Stomach smooth muscle (tissue), 2 donors: ENCODE measurements at regions not wholly inside any gene's neighbourhood (a gene's known extent, or its start where the extent isn't known, plus 50 kb on each side); places are given as distances from the start of the nearest gene placed in this dataset.

Source experiments
- H3K27ac ChIP-seq: one replicate; pipeline ENCODE4 v1.7.0; 2013; ENCODE audit warnings: mild to moderate bottlenecking, low read length, inconsistent platforms
- H3K27me3 ChIP-seq, 2 donors: one replicate each; pipeline ENCODE4 v1.7.0; 2013; ENCODE audit warnings: low read length in 2 of 2; ENCODE audit not compliant: insufficient read depth in 2 of 2, control insufficient read depth in 1 of 2
- H3K36me3 ChIP-seq, 2 donors: one replicate each; pipeline ENCODE4 v1.7.0; 2013; ENCODE audit warnings: low read length in 2 of 2; ENCODE audit not compliant: control insufficient read depth in 2 of 2, insufficient read depth in 2 of 2
- H3K4me1 ChIP-seq: one replicate; pipeline ENCODE4 v1.7.0; 2013; ENCODE audit warnings: low read length; ENCODE audit not compliant: control insufficient read depth, insufficient read depth
- H3K4me3 ChIP-seq, 2 donors: one replicate each; pipeline ENCODE4 v1.7.0; 2013; ENCODE audit warnings: low read length in 2 of 2
- H3K9ac ChIP-seq, 2 donors: one replicate each; pipeline ENCODE4 v1.7.0; 2013; ENCODE audit warnings: low read length in 2 of 2, mild to moderate bottlenecking in 1 of 2
- H3K9me3 ChIP-seq, 2 donors: one replicate each; pipeline ENCODE4 v1.7.0; 2013; ENCODE audit warnings: low read length in 2 of 2; ENCODE audit not compliant: control insufficient read depth in 2 of 2
- donor health status: healthy.
- donor health status: Pancreatic carcinoma.

DNA sequence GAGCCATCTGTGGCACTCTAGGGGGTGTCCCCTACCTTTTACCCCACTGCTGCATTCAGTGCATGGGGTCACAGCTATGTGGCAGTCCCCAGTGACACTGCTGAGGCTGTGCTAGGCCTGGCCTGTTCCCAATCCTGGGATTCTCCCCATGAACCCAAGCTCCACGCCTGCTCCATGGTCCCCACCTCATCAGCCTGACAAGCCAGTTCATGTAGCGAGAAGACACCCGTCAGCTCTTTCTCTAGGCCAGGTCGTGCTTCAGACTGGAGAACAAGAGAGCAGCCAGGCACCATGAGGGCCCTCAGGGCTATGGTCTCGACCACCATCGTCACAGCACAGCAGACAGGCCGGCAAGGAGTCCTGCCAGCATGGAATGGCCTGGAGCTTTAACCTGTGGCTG lies 72.8 kb upstream of the PRR20G start:
- Histone ChIP-seq H3K36me3 (no peaks in the 10 kb centered on the region), H3K9ac (no peak overlapping the region), H3K27me3 (peaks cover 0 to 16% of the 10 kb centered on the region in 2 donors), H3K27ac (no peak overlapping the region), H3K4me3 (no peak overlapping the region), H3K9me3 (peaks cover 0 to 6% of the 10 kb centered on the region in 2 donors), H3K4me1 (no peaks in the 10 kb centered on the region)

DNA sequence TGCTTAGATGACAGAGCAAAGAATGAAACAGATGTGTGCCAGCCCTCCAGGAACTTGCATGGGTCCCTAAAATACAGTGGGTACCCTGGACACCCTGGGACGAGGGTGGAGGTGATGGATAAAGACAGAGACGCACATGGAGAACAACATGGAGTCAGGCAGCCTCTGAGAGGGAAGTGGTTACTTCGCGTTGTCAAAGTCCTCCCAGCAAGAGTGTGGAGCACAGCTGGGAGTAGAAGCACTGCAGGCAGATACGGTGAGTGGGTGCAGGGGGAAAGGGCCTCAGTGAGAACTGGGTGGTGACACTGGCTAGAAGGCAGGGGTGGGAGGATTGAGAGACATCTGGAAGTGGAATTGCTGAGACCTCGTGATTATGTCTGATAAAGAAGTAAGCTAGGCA lies 70.8 kb upstream of the PRR20G start:
- peaks cover 0 to 8% of the 10 kb centered on the region in 2 donors for H3K27me3 ChIP-seq
- H3K4me1 ChIP-seq, result no peaks in the 10 kb centered on the region
- no peak overlapping the region for H3K27ac ChIP-seq
- H3K4me3 ChIP-seq, result no peak overlapping the region
- no peaks in the 10 kb centered on the region for H3K36me3 ChIP-seq
- no peak overlapping the region for H3K9ac ChIP-seq
- H3K9me3 ChIP-seq, result peaks cover 0 to 6% of the 10 kb centered on the region in 2 donors

DNA sequence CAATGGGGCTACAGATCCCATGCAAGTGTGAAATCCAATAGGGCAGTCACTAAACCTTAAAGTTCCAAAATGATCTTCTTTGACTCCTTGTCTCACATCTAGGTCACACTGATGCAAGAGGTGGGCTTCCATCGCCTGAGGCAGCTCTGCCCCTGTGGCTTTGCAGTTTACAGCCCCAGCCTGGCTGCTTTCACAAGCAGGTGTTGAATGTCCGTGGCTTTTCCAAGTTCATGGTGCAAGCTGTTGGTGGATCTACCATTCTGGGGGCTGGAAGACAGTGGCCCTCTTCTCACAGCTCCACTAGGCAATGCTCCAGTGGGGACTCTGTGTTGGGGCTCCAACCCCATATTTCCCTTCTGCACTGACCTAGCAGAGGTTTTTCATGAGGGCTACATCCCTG lies 68.5 kb upstream of the PRR20G start:
- H3K27me3 ChIP-seq, result peaks cover 0 to 3% of the 10 kb centered on the region in 2 donors
- H3K36me3 ChIP-seq, result no peaks in the 10 kb centered on the region

DNA sequence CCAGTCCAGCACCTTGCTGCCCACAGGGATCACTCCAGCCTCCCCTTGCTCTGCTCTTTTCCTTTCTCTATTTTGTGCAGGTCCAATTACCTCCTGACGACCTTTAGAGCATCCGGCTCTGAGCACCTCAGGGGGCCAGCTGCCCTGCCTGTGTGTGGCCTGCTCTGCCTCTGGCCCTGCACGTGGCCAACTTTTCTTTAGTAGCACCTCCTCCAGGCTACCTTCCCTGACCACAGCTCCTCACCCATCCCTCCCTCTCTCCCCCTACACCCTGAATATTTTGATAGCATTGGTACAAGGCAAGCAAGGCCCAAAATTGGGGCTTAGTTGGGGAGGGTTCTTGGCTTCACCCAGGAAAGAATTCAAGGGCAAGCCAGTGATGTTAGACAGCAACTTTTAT lies 66.9 kb upstream of the PRR20G start:
- Histone ChIP-seq H3K4me1 (no peaks in the 10 kb centered on the region), H3K27me3 (no peaks in the 10 kb centered on the region), H3K4me3 (no peak overlapping the region), H3K9ac (no peak overlapping the region), H3K9me3 (peaks cover 0 to 6% of the 10 kb centered on the region in 2 donors), H3K36me3 (no peaks in the 10 kb centered on the region), H3K27ac (no peak overlapping the region)

More for the DNA sequence above, 68.5 kb upstream of the PRR20G start:
- H3K9ac ChIP-seq, result no peak overlapping the region
- no peaks in the 10 kb centered on the region for H3K4me1 ChIP-seq
- H3K4me3 ChIP-seq, result no peak overlapping the region
- no peak overlapping the region for H3K27ac ChIP-seq
- peaks cover 0 to 6% of the 10 kb centered on the region in 2 donors for H3K9me3 ChIP-seq

DNA sequence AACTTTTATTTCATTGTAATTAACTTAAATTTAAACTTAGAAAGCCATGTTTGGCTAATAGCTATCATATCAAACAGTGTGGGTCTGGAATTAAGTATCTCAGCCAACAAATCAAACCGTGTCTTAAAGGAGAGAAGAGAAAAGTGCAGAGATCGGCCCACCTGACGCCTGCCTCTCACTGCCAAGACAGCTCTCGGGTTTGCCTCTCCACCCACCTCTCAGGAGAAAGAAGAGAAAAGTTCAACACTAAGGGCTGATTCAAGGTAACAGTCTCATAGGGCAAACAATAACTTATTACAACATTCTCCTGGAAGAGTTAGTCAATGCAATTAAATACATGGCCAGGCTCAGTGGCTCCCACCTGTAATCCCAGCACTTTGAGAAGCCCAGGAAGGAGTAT lies 64.8 kb upstream of the PRR20G start:
- Histone ChIP-seq H3K4me3 (no peak overlapping the region), H3K27ac (no peak overlapping the region), H3K9me3 (peaks cover 0 to 6% of the 10 kb centered on the region in 2 donors), H3K27me3 (no peaks in the 10 kb centered on the region), H3K36me3 (no peaks in the 10 kb centered on the region), H3K4me1 (no peaks in the 10 kb centered on the region), H3K9ac (no peak overlapping the region)

DNA sequence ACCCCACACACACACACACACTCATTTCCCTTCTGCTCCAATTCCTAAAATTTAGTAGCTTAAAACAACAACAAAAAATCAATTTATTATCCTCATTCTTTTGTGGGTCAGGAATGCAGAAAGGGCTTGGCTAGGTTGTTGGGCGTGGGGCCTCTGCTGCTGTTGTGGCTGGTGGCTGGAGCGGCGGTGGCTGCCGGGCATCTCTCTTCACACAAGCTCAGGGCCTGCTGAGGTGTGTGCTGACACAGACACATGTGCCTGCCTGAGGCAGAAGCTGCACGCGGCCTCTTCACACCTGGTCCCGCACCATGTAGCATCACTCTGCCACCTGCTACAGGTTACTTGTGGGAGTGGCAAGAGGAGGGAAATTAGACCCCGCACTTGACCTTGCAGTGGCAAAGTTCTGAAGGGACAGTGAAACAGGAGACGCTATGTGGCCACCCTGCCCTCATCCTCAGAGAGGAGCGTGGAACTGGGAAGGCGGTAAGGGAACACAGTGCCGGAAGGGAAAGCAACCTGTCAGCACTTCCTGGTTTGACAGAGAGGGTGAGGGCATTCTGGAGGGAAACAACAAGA lies 64.0 kb upstream of the PRR20G start:
- H3K9ac ChIP-seq, result no peak overlapping the region
- H3K4me1 ChIP-seq, result no peaks in the 10 kb centered on the region
- no peaks in the 10 kb centered on the region for H3K36me3 ChIP-seq
- H3K4me3 ChIP-seq, result no peak overlapping the region
- peaks cover 0 to 6% of the 10 kb centered on the region in 2 donors for H3K9me3 ChIP-seq
- H3K27ac ChIP-seq, result no peak overlapping the region
- H3K27me3 ChIP-seq, result no peaks in the 10 kb centered on the region

DNA sequence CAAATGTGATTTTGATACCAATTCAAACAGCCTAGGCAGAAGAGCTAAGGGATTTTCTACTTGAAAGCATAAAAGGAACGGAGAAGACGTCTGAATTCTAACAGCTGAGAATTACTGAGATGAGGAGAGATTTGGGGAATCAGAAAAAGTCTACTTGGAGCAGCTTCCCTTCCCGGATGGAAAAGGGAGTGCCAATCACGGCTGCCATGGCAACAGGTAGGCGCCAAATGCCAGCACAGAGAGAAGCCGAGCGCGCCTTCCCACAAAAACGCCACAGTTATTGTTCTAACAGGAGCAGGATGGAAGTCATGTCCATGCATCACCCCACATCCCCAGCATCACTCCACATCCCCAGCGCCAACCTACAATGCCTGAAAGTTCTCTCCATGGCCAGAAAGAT lies 63.5 kb upstream of the PRR20G start:
- H3K9ac ChIP-seq, result no peak overlapping the region
- peaks cover 0 to 3% of the 10 kb centered on the region in 2 donors for H3K9me3 ChIP-seq
- no peaks in the 10 kb centered on the region for H3K4me1 ChIP-seq
- peaks cover 0 to under 1% of the 10 kb centered on the region in 2 donors for H3K27me3 ChIP-seq
- no peak overlapping the region for H3K27ac ChIP-seq
- H3K4me3 ChIP-seq, result no peak overlapping the region
- no peaks in the 10 kb centered on the region for H3K36me3 ChIP-seq

DNA sequence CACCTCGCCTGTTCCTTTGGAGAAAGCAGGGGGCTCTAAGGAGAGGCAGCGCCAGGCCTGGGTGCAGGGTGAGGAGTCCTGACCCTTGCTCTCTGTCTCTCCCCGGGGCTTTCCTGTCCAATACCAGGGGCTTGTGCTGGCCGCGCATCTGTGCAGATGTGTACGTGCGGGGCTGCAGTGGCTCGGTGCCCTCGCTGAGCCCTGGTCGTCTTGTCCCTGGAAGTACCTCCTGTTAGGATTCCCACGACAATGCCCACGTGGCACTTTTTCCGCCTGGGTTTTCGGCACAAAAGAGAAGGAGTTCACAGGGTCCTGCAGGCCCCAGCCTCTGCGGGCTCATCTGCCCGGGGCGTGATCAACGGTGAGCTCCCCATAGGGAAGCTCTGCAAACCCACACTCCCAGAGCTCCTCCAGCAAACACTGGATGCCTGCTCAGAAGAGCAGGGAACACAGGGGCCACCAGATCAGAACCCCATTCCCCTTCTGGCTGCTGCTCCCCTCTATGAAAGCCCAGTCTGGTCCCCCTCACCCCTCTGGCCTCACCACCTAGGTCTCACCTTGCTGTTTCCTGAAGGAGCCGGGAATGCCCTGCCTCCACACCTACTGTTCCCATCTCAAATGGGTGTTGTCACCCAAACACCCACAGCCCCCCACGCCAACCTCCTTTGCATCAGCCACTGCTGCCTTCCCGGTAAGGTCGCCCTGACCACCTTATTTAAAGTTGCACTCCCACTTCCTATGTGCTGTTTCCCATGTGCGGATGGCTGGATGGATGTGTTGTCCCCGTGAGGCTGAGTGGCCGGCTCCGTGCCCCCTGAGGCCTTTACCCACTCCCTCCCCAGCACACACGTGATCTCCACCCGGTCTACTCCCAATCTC lies 62.6 kb upstream of the PRR20G start:
- no peak overlapping the region for H3K4me3 ChIP-seq
- no peaks in the 10 kb centered on the region for H3K36me3 ChIP-seq
- H3K9ac ChIP-seq, result no peak overlapping the region
- peaks cover 3 to 5% of the 10 kb centered on the region in 2 donors for H3K27me3 ChIP-seq
- H3K4me1 ChIP-seq, result no peaks in the 10 kb centered on the region
- H3K9me3 ChIP-seq, result no peaks in the 10 kb centered on the region
- no peak overlapping the region for H3K27ac ChIP-seq

DNA sequence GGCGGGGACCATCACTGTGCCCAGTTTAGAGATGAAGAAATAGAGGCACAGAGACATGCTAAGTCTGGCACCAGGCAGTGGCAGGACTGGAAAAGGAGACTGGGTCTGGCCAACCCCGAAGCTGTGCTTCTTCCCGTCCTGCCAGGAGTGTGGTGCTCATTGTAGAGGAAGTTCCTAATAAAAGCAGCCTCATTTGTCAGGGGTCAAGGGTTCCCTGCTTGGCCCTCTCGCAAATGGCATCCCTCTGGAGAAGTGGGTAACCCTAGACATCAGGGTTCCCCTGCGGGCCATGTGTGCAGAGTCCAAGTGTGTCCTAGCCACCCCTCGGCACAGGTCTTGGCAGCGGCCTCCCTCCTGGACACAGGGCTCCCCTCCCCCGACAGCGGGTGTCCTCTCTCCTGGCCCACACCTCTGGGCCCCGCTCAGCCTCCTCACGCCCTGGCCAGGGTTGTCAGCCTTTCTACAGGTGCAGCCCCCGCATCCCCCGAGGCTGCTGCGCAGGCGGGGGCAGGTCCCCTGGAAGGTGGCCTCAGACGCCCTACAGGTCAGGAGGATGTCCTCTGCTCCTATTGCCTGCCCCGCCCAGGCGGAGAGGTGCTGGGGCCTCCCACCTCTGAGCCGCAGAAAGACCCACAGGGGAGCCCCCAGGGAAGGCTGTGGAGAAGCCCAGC lies 61.8 kb upstream of the PRR20G start:
- peaks cover 3 to 5% of the 10 kb centered on the region in 2 donors for H3K27me3 ChIP-seq
- no peaks in the 10 kb centered on the region for H3K9me3 ChIP-seq
- no peaks in the 10 kb centered on the region for H3K4me1 ChIP-seq
- H3K36me3 ChIP-seq, result no peaks in the 10 kb centered on the region
- H3K4me3 ChIP-seq, result no peak overlapping the region
- H3K27ac ChIP-seq, result no peak overlapping the region
- H3K9ac ChIP-seq, result no peak overlapping the region

DNA sequence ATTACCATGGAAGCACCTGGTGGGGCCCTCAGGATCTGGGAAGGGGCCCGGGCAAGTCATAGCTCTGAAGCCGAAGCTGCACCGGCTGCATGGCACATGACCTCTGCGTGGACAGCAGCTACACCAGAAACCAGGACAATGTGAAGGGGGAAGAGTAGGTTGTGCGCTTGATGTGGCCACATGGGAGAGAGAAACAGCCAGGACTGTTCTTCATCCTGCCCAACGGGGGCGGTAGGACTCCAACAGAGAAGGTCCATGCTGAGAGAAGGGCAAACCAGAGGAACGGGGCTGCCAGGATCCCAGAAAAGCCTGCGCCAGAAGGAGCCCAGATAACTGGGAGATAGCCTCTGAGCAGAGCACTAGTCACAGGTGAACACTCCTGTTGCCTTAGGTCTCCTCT lies 54.9 kb upstream of the PRR20G start:
- peaks cover 0 to 2% of the 10 kb centered on the region in 2 donors for H3K9me3 ChIP-seq
- H3K4me3 ChIP-seq, result no peak overlapping the region

More for the DNA sequence above, 54.9 kb upstream of the PRR20G start:
- no peak overlapping the region for H3K27ac ChIP-seq
- H3K36me3 ChIP-seq, result no peaks in the 10 kb centered on the region
- peaks cover 2% of the 10 kb centered on the region for H3K4me1 ChIP-seq
- no peak overlapping the region for H3K9ac ChIP-seq
- H3K27me3 ChIP-seq, result peaks cover 12 to 33% of the 10 kb centered on the region in 2 donors
